Cardiac fibroblast (primary cell): ENCODE measurements at regions not wholly inside any gene's neighbourhood (a gene's known extent, or its start where the extent isn't known, plus 50 kb on each side); places are given as distances from the start of the nearest gene placed in this dataset.
A peak's percentile ranks its signal among the peaks of the same experiment; 100 is the strongest.

Experiments used
- DNase-seq, 2 donors: peaks; one replicate each; pipeline versions ENCODE4 v3.0.0 to v3.0.0-alpha.2; 2010; ENCODE audit warnings: low read depth in 2 of 2
- H3K4me3 ChIP-seq, 2 donors: replicated peaks in 1 of 2; 1 replicate in 1 of 2; 2 replicates in 1 of 2; pipeline ENCODE4 v1.5.1; 2011; ENCODE audit warnings: low read depth in 2 of 2, low read length in 2 of 2, mild to moderate bottlenecking in 2 of 2, moderate library complexity in 1 of 2
- TF ChIP-seq, protein P1 (sequence below): IDR thresholded peaks from one replicate; pipeline ENCODE4 v1.5.1; 2011; ENCODE audit warnings: low read depth, mild to moderate bottlenecking, low read length, inconsistent platforms

DNA sequence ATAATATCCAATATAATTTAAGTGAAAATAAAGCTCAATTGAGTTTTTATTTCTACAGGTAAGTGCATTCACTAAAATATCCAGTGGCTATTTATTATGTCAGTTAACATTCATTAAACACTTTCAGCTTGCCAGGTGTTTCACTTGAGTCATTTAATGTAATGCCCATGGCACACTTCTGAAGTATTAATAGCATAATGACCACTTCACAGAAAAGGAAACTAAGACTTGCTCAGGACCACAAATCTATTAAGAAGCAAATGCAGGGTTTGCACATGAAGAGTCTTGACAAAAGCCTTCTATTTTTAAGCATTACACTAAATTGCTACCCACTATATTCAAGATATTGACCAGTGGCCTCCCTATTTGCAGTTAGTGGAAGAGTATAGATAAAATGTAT, 612.7 kb downstream of the KCTD8 start:
- H3K4me3 ChIP-seq, result no peak overlapping the region
- DNase-seq, result no peak
- TF ChIP-seq, protein P1, sequence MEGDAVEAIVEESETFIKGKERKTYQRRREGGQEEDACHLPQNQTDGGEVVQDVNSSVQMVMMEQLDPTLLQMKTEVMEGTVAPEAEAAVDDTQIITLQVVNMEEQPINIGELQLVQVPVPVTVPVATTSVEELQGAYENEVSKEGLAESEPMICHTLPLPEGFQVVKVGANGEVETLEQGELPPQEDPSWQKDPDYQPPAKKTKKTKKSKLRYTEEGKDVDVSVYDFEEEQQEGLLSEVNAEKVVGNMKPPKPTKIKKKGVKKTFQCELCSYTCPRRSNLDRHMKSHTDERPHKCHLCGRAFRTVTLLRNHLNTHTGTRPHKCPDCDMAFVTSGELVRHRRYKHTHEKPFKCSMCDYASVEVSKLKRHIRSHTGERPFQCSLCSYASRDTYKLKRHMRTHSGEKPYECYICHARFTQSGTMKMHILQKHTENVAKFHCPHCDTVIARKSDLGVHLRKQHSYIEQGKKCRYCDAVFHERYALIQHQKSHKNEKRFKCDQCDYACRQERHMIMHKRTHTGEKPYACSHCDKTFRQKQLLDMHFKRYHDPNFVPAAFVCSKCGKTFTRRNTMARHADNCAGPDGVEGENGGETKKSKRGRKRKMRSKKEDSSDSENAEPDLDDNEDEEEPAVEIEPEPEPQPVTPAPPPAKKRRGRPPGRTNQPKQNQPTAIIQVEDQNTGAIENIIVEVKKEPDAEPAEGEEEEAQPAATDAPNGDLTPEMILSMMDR, result no peak

DNA sequence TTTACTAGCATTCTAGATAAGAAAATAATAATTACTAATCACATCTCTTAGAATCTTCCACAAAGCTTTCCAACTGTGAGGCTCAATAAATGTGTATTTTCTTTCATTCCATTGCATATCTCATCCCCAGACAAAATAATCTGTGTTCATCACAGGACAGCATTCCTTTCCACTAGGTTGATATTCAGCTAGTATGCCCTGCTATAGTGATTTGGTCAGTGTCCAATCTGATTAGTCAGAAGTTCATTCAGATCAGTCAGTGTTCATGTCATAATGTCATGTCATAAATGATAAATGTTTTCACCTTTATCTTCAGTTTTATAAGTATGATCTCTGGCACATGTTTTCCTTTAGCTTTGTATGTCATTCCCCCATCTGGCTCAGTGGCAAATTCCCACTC, 611.4 kb downstream of the KCTD8 start:
- no peak for DNase-seq
- TF ChIP-seq, protein P1, result no peak
- H3K4me3 ChIP-seq, result no peak overlapping the region

DNA sequence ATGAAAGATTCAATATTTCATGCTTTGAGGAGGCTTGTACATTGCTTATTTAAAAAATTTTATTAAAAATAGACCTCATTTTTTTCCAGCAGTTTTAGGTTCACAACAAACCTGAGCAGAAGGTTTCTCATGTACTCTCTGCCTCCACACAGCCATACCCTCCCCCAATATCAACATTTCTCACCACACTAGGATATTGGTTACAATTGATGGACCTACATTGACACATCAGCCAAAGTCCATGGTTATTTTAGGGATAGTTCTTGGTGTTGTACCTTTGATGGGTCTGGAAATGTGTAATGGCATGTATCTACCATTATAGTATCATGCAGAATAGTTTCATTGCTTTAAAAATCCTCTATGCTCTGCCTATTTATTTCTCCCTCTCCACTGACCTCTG, 611.0 kb downstream of the KCTD8 start:
- TF ChIP-seq, protein P1, result no peak
- no peak for DNase-seq
- H3K4me3 ChIP-seq, result no peak overlapping the region

DNA sequence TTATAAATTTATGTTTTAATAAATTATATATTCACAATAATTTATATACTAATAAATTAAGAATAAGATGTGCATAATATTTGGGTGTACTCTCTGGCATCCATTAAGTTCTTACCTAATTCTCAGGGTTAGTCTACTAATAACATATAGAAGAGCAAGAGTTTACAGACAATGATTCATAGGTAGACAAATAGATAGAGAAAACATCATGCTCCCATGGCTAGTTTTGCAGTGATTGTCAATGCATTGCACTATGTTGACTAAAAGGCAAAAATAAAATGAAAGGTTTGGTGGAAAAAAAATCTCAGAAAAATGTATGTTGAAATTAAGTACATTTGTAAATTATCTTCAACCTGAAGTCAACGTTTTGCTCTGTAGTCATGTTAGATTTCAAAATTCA, 606.0 kb downstream of the KCTD8 start:
- DNase-seq, result no peak
- TF ChIP-seq, protein P1, result no peak
- no peak overlapping the region for H3K4me3 ChIP-seq

DNA sequence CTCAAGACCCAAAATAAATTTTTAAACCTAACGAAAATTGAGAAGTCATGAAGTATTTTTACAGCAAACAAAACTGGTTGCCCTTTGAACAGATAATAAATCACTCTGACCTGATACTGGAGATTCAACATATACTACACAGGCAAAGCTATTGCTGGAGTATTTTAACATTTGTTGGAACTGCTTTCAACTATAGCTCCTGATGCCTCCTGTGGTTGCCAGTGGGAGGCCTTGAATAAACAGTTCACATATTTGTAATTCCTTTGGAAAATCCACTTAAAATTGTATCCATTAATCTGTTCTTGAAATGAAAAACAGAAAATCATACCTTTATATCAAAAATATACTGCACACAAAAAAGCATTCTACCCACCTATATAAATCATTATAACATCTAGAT, 605.1 kb downstream of the KCTD8 start:
- no peak overlapping the region for H3K4me3 ChIP-seq
- TF ChIP-seq, protein P1, result no peak
- peak in 1 of 2 donors; percentile 0 for DNase-seq

DNA sequence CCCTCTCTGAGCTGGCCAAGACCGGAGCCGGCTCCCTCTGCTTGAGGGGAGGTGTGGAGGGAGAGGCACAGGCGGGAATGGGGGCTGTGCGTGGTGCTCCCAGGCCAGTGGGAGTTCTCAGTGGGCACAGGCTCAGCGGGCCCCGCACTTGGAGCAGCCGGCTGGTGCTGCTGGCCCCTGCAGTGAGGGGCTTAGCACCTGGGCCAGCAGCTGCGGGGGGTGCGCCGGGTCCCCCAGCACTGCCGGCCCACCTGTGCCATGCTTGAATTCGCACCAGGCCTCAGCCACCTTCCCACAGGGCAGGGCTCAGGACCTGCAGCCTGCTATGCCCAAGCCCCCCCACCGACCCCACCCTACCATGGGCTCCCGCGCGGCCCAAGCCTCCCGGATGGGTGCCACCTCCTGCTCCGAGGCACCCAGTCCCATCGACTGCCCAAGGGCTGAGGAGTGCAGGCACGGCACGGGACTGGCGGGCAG, 602.5 kb downstream of the KCTD8 start:
- no peak overlapping the region for H3K4me3 ChIP-seq
- TF ChIP-seq, protein P1, result no peak

DNA sequence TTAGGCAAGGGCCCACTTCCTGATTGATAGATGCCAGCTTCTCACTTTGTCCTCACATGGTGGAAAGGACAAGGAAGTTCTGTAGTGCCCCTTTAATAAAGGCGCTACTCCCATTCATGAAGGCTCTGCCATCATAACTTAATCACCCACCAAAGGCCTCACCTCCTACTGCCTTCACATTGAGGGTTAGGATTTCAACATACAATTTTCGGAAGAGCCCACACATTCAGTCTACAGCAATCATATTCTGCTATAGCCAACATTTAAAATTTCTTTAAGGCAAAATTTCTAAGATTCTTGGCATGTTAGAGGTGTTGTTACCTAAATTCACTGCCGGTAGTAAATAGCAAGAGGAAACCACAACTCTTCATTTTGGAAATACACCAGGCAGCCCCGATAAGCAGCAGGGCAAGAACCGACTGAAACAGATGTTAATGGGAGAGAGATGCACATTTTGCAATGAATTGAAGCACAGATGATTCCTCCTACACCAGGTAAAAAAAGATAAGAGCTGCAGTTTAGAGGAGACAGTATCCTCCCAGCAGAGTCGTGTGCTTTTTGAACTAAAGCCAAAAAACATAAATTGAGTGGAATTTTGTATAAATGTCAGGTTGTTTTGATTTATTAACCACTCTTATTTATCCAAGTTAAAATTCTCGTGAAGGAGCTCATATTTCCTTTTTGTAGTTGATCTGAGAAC, 594.9 kb downstream of the KCTD8 start:
- DNase-seq, result no peak
- TF ChIP-seq, protein P1, result no peak
- H3K4me3 ChIP-seq, result no peak overlapping the region

More for the DNA sequence above, 602.5 kb downstream of the KCTD8 start:
- DNase-seq, result no peak
